ENCODE measurements at regions not wholly inside any gene's neighbourhood (a gene's known extent, or its start where the extent isn't known, plus 50 kb on each side); places are given as distances from the start of the nearest gene placed in this dataset.

- no peak for TF ChIP-seq CTCF (IDR thresholded peaks at IDR 0.05; ENCODE audit: borderline replicate concordance, extremely low read depth, low read length, poor library complexity, severe bottlenecking)
- no peak for TF ChIP-seq EZH2 (IDR thresholded peaks at IDR 0.05; ENCODE audit: borderline replicate concordance, low read depth, low read length, severe bottlenecking)
Observed at GRCh38 chr7:73966062-73966940, 61.7 kb upstream of the ELN start.

Measured in DND-41 (cell line).